Vagina (tissue), 2 donors: ENCODE measurements at regions not wholly inside any gene's neighbourhood (a gene's known extent, or its start where the extent isn't known, plus 50 kb on each side); places are given as distances from the start of the nearest gene placed in this dataset.

Experiments used
- DNase-seq, 2 donors: peaks; one replicate each; pipeline ENCODE4 v3.0.0-alpha.2; 2017; ENCODE audit errors: extremely low spot score in 2 of 2
- H3K27ac ChIP-seq: fragments of 200-600 bp; sonication (generic); one replicate; pipeline ENCODE4 v1.5.1; 2019
- H3K27me3 ChIP-seq: fragments of 200-600 bp; sonication (generic); one replicate; pipeline ENCODE4 v1.5.1; 2019
- H3K36me3 ChIP-seq, 2 donors: fragments of 200-600 bp; sonication (generic); one replicate each; pipeline ENCODE4 v1.5.1; 2017 to 2019
- H3K4me1 ChIP-seq: fragments of 200-600 bp; sonication (generic); one replicate; pipeline ENCODE4 v1.5.1; 2019
- H3K4me3 ChIP-seq, 2 donors: fragments of 200-600 bp; sonication (generic); 1 replicate in 1 of 2; 2 replicates in 1 of 2; pipeline ENCODE4 v1.5.1; 2016 to 2019
- H3K9me3 ChIP-seq: fragments of 200-600 bp; sonication (generic); one replicate; pipeline ENCODE4 v1.5.1; 2019
- CTCF ChIP-seq, 3 experiments: fragments of 450-650 bp in 2 of 3; fragments of 200-600 bp in 1 of 3; sonication (generic) in 1 of 3; IDR thresholded peaks; one replicate each; pipeline ENCODE4 v1.5.1; 2017 to 2019; ENCODE audit warnings: antibody characterized with exemption in 3 of 3, mild to moderate bottlenecking in 2 of 3, moderate library complexity in 2 of 3
- POLR2A ChIP-seq, 2 donors: fragments of 450-650 bp; IDR thresholded peaks; one replicate each; pipeline ENCODE4 v1.6.1; 2017; ENCODE audit warnings: antibody characterized with exemption in 2 of 2, mild to moderate bottlenecking in 2 of 2, moderate library complexity in 2 of 2
- POLR2AphosphoS5 ChIP-seq, 2 donors: sonication (generic); formaldehyde crosslinking; IDR thresholded peaks; one replicate each; pipeline ENCODE4 v1.9.0; 2017; ENCODE audit warnings: antibody characterized with exemption in 2 of 2, mild to moderate bottlenecking in 2 of 2, low read depth in 1 of 2; ENCODE audit not compliant: insufficient read depth in 1 of 2
- intact Hi-C: fragments of 100-400 bp; cut with DNase I; formaldehyde crosslinking; loops from one replicate; pipeline ENCODE4 v1.15.1; 2023

GRCh38 chr2:53584986-53585385, 182.6 kb upstream of the CHAC2 start:
- Histone ChIP-seq H3K4me3 (no peak overlapping the region), H3K9me3 (no peaks in the 10 kb centered on the region), H3K27me3 (no peaks in the 10 kb centered on the region), H3K4me1 (no peaks in the 10 kb centered on the region), H3K27ac (no peak overlapping the region), H3K36me3 (no peaks in the 10 kb centered on the region)
- intact Hi-C loops: no loop called here
- no peak for DNase-seq
- TF ChIP-seq POLR2AphosphoS5 (IDR thresholded peaks at IDR 0.05; ENCODE audit: insufficient read depth in 1 of 2, low read depth in 1 of 2) (no peak), CTCF (IDR thresholded peaks at IDR 0.05) (no peak), POLR2A (IDR thresholded peaks at IDR 0.05) (no peak)

GRCh38 chr2:53583583-53583982, 184.0 kb upstream of the CHAC2 start:
- Histone ChIP-seq H3K27me3 (no peaks in the 10 kb centered on the region), H3K4me1 (no peaks in the 10 kb centered on the region), H3K27ac (no peak overlapping the region), H3K4me3 (no peak overlapping the region), H3K36me3 (no peaks in the 10 kb centered on the region), H3K9me3 (no peaks in the 10 kb centered on the region)
- intact Hi-C loops: no loop called here
- TF ChIP-seq POLR2AphosphoS5 (IDR thresholded peaks at IDR 0.05; ENCODE audit: insufficient read depth in 1 of 2, low read depth in 1 of 2): no peak
- no peak for TF ChIP-seq CTCF (IDR thresholded peaks at IDR 0.05)
- TF ChIP-seq POLR2A (IDR thresholded peaks at IDR 0.05): no peak
- DNase-seq: no peak

- TF ChIP-seq POLR2AphosphoS5 (IDR thresholded peaks at IDR 0.05; ENCODE audit: insufficient read depth in 1 of 2, low read depth in 1 of 2) (no peak), CTCF (IDR thresholded peaks at IDR 0.05) (no peak), POLR2A (IDR thresholded peaks at IDR 0.05) (no peak)
- no peaks in the 10 kb centered on the region for H3K4me1 ChIP-seq
- DNase-seq: no peak
- no peaks in the 10 kb centered on the region for H3K27me3 ChIP-seq
- no peak overlapping the region for H3K4me3 ChIP-seq
- H3K36me3 ChIP-seq: no peaks in the 10 kb centered on the region
- H3K9me3 ChIP-seq: no peaks in the 10 kb centered on the region
- intact Hi-C loops: no loop called here
- H3K27ac ChIP-seq: no peak overlapping the region
Observed at GRCh38 chr2:53582556-53582955, 185.0 kb upstream of the CHAC2 start.

- H3K4me3 ChIP-seq: no peak overlapping the region
- H3K27me3 ChIP-seq: no peaks in the 10 kb centered on the region
- H3K36me3 ChIP-seq: no peaks in the 10 kb centered on the region
- DNase-seq: no peak
- no peaks in the 10 kb centered on the region for H3K4me1 ChIP-seq
- TF ChIP-seq CTCF (IDR thresholded peaks at IDR 0.05) (no peak), POLR2A (IDR thresholded peaks at IDR 0.05) (no peak), POLR2AphosphoS5 (IDR thresholded peaks at IDR 0.05; ENCODE audit: insufficient read depth in 1 of 2, low read depth in 1 of 2) (no peak)
- no peak overlapping the region for H3K27ac ChIP-seq
- H3K9me3 ChIP-seq: no peaks in the 10 kb centered on the region
- intact Hi-C loops: no loop called here
Observed at GRCh38 chr2:53576166-53576565, 191.4 kb upstream of the CHAC2 start.

- Histone ChIP-seq H3K4me1 (no peaks in the 10 kb centered on the region), H3K9me3 (no peaks in the 10 kb centered on the region), H3K36me3 (no peaks in the 10 kb centered on the region), H3K4me3 (no peak overlapping the region), H3K27me3 (no peaks in the 10 kb centered on the region), H3K27ac (no peak overlapping the region)
- DNase-seq: no peak
- intact Hi-C loops: no loop called here
- TF ChIP-seq CTCF (IDR thresholded peaks at IDR 0.05): no peak
- TF ChIP-seq POLR2A (IDR thresholded peaks at IDR 0.05): no peak
- no peak for TF ChIP-seq POLR2AphosphoS5 (IDR thresholded peaks at IDR 0.05; ENCODE audit: insufficient read depth in 1 of 2, low read depth in 1 of 2)
Observed at GRCh38 chr2:53575721-53576124, 191.9 kb upstream of the CHAC2 start.
